GM13977 (cell line): ENCODE measurements at regions not wholly inside any gene's neighbourhood (a gene's known extent, or its start where the extent isn't known, plus 50 kb on each side); places are given as distances from the start of the nearest gene placed in this dataset.

Experiments
- DNase-seq: peaks from one replicate; pipeline ENCODE4 v3.0.0; 2012; ENCODE audit warnings: low spot score
- in situ Hi-C: fragments of 300-500 bp; cut with MboI; formaldehyde crosslinking; loops from one replicate; pipeline ENCODE4 v1.12.0; 2022; ENCODE audit warnings: low sequenced_read_pairs, low pct_unique_long_range_greater_than_20kb, mixed read lengths, inconsistent platforms; ENCODE audit not compliant: unreplicated experiment
- TF ChIP-seq, protein P1 (sequence below): IDR thresholded peaks from 2 replicates; pipeline ENCODE4 v1.5.1; 2012; ENCODE audit warnings: mild to moderate bottlenecking, control low read depth; ENCODE audit not compliant: insufficient read depth; ENCODE audit errors: extremely low read depth, missing control alignments

GRCh38 chr4:4766564-4766963, 92.9 kb upstream of the MSX1 start:
- TF ChIP-seq, protein P1, sequence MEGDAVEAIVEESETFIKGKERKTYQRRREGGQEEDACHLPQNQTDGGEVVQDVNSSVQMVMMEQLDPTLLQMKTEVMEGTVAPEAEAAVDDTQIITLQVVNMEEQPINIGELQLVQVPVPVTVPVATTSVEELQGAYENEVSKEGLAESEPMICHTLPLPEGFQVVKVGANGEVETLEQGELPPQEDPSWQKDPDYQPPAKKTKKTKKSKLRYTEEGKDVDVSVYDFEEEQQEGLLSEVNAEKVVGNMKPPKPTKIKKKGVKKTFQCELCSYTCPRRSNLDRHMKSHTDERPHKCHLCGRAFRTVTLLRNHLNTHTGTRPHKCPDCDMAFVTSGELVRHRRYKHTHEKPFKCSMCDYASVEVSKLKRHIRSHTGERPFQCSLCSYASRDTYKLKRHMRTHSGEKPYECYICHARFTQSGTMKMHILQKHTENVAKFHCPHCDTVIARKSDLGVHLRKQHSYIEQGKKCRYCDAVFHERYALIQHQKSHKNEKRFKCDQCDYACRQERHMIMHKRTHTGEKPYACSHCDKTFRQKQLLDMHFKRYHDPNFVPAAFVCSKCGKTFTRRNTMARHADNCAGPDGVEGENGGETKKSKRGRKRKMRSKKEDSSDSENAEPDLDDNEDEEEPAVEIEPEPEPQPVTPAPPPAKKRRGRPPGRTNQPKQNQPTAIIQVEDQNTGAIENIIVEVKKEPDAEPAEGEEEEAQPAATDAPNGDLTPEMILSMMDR: no peak
- no peak for DNase-seq
- in situ Hi-C loops: no loop called here

DNA sequence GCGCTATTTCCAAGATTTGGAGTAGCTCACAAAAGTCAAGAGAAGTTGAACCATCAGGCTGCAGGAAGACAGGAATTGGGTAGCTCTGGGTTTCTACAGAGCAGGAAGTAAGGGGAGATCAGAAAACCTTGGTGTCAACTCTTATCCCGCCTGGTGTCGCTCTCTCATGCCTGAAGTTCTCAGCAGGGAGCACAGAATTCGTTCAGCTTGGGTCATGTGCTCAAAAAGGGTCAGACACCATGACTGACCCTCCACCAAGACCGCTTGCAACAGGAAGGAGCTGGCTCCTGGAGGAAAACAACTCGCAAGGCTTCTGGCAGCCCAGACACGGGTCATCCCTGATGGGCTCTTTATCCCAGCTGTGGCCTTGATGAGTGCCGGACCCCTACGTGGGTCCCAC, 93.7 kb upstream of the MSX1 start:
- TF ChIP-seq, protein P1: no peak
- in situ Hi-C loops: no loop called here
- no peak for DNase-seq

DNA sequence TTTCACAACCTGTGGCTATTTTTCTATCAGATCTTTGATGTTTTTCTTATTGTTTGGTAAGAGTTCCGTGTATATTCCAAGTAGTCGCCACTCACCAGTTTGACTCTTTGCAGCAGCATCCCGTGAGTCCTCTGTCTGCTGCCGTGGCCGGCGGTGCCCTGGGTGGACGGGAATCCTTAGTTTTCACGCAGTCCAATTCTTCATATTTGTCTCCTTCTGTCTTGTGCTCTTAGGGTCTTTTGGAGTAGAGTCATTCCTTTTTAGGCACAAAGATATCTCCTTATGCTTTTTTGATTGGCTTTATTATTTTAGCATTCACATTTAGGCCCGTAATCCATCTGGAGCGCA, 94.9 kb upstream of the MSX1 start:
- in situ Hi-C loops: no loop called here
- TF ChIP-seq, protein P1: no peak
- DNase-seq: no peak

DNA sequence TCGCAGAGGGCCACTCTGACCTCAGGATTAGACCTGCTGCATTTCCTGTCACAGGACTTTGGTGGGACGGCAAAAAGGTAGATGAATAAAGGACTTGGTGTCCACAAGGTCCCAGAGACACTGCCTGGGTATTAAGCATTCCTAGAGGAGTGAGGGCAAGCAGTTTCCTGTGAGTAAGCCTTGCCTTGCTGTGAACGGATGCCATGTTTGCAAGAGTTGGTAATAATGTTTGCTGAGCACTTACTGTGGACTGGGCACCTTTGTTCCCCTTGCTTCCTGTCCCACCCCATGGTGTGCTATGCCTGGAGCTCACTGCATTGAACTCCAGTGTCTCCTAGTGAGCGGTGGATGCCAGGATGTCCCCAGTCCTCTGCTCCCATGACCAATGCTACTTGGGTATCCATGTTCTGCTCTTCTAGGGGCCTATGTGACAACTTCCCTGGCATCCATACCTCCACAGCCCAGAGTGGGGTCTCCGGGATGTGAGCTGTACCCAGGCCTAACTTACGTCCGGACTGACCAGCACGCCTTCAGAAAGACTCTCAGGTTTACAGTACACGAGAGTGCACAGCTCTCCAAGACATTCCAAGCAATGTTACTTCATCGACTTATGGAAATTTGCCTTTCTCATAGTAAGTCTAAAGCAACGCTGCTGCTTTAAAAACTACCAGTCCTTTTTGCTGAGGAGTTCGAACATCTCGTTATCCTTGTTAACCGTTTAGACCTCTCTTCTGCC, 95.5 kb upstream of the MSX1 start:
- in situ Hi-C loops: no loop called here
- no peak for DNase-seq

GRCh38 chr4:4762909-4763821, 96.3 kb upstream of the MSX1 start:
- TF ChIP-seq, protein P1: no peak
- peak; percentile 82 for DNase-seq
- in situ Hi-C loops: no loop called here

More for the DNA sequence above, 95.5 kb upstream of the MSX1 start:
- TF ChIP-seq, protein P1: no peak

DNA sequence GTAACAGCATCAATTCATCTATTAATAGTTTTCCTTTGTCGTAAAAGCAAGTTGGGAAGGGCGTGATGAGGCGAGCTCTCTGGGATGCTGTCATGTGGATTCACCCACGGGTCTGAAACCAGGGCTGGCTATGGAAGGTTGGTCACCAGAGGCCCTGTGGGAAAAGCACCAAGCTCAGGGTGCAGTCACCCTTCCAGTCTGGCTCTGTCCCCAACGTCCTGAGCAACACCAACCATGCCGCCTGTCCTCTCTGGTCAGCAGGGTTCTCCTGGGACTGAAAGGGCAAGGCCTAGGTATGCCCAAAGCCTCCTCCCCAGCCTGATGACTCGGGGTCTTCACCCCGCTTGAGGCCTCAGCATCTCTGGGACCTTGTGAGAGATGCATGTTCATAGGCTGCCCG, 97.2 kb upstream of the MSX1 start:
- TF ChIP-seq, protein P1: no peak
- no peak for DNase-seq
- in situ Hi-C loops: no loop called here
